ENCODE measurements at regions not wholly inside any gene's neighbourhood (a gene's known extent, or its start where the extent isn't known, plus 50 kb on each side); places are given as distances from the start of the nearest gene placed in this dataset.

GRCh38 chr5:56755036-56755555 lies 60.3 kb upstream of the MAP3K1 start:
- no peak for TF ChIP-seq SUZ12 (IDR thresholded peaks at IDR 0.05; ENCODE audit: low read depth, low read length)
- no peak for TF ChIP-seq MEIS1 (CRISPR knock-in tag; IDR thresholded peaks at IDR 0.05; ENCODE audit: borderline replicate concordance)
- TF ChIP-seq SMC3 (IDR thresholded peaks at IDR 0.05; ENCODE audit: low read length) = no peak
- TF ChIP-seq, protein P1, sequence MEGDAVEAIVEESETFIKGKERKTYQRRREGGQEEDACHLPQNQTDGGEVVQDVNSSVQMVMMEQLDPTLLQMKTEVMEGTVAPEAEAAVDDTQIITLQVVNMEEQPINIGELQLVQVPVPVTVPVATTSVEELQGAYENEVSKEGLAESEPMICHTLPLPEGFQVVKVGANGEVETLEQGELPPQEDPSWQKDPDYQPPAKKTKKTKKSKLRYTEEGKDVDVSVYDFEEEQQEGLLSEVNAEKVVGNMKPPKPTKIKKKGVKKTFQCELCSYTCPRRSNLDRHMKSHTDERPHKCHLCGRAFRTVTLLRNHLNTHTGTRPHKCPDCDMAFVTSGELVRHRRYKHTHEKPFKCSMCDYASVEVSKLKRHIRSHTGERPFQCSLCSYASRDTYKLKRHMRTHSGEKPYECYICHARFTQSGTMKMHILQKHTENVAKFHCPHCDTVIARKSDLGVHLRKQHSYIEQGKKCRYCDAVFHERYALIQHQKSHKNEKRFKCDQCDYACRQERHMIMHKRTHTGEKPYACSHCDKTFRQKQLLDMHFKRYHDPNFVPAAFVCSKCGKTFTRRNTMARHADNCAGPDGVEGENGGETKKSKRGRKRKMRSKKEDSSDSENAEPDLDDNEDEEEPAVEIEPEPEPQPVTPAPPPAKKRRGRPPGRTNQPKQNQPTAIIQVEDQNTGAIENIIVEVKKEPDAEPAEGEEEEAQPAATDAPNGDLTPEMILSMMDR (CRISPR knock-in tag; IDR thresholded peaks at IDR 0.05) = no peak
- no peak for TF ChIP-seq NONO (IDR thresholded peaks at IDR 0.05)
- no peak for TF ChIP-seq NONO (CRISPR knock-in tag; conservative IDR thresholded peaks at IDR 0.05)
- no peak for TF ChIP-seq RELA (CRISPR knock-in tag; IDR thresholded peaks at IDR 0.05)
- TF ChIP-seq SNAI1 (CRISPR knock-in tag; IDR thresholded peaks at IDR 0.05; ENCODE audit: borderline replicate concordance) = no peak

Measured in HepG2 (cell line).